ENCODE measurements at regions not wholly inside any gene's neighbourhood (a gene's known extent, or its start where the extent isn't known, plus 50 kb on each side); places are given as distances from the start of the nearest gene placed in this dataset.

- Histone ChIP-seq H3K9me3 (ENCODE audit: insufficient read depth, low read length, severe bottlenecking) (no peaks in the 10 kb centered on the region), H4K20me1 (ENCODE audit: insufficient read depth, low read length) (no peaks in the 10 kb centered on the region), H3K36me3 (ENCODE audit: insufficient read depth, low read length) (no peaks in the 10 kb centered on the region), H3K4me3 (ENCODE audit: low read depth in 1 of 2, low read length in 2 of 2) (no peak overlapping the region), H3K9ac (ENCODE audit: low read depth, low read length) (no peak overlapping the region), H3K27ac (ENCODE audit: low read length) (no peak overlapping the region), H3K79me2 (ENCODE audit: insufficient read depth, low read length) (no peaks in the 10 kb centered on the region), H3K27me3 (ENCODE audit: insufficient read depth, low read length, poor library complexity) (peaks cover 4% of the 10 kb centered on the region), H3K4me1 (ENCODE audit: insufficient read depth, low read length) (peaks cover 10% of the 10 kb centered on the region), H3K4me2 (ENCODE audit: insufficient read depth, low read length) (no peak overlapping the region), H2AFZ (ENCODE audit: low read depth, low read length) (no peak overlapping the region)
- no peak for TF ChIP-seq CTCF (IDR thresholded peaks at IDR 0.05; ENCODE audit: borderline replicate concordance, extremely low read depth, low read length, poor library complexity, severe bottlenecking)
- TF ChIP-seq EZH2 (IDR thresholded peaks at IDR 0.05; ENCODE audit: borderline replicate concordance, low read depth, low read length, severe bottlenecking) = no peak
- ATAC-seq (ENCODE audit: insufficient read depth, low read depth) (no peak), DNase-seq (no peak)
These were observed 113.2 kb downstream of the SPCS3 start for GRCh38 chr4:176432811-176433540.

GRCh38 chr4:176433983-176434382 is 114.2 kb downstream of the SPCS3 start:
- Histone ChIP-seq H3K9ac (ENCODE audit: low read depth, low read length) (no peak overlapping the region), H3K36me3 (ENCODE audit: insufficient read depth, low read length) (no peaks in the 10 kb centered on the region), H3K4me1 (ENCODE audit: insufficient read depth, low read length) (peaks cover 10% of the 10 kb centered on the region), H3K27ac (ENCODE audit: low read length) (no peak overlapping the region), H3K4me2 (ENCODE audit: insufficient read depth, low read length) (no peak overlapping the region), H3K9me3 (ENCODE audit: insufficient read depth, low read length, severe bottlenecking) (no peaks in the 10 kb centered on the region), H4K20me1 (ENCODE audit: insufficient read depth, low read length) (no peaks in the 10 kb centered on the region), H3K27me3 (ENCODE audit: insufficient read depth, low read length, poor library complexity) (peaks cover 4% of the 10 kb centered on the region), H2AFZ (ENCODE audit: low read depth, low read length) (no peak overlapping the region), H3K4me3 (ENCODE audit: low read depth in 1 of 2, low read length in 2 of 2) (no peak overlapping the region), H3K79me2 (ENCODE audit: insufficient read depth, low read length) (no peaks in the 10 kb centered on the region)
- no peak for DNase-seq
- TF ChIP-seq CTCF (IDR thresholded peaks at IDR 0.05; ENCODE audit: borderline replicate concordance, extremely low read depth, low read length, poor library complexity, severe bottlenecking) (no peak), EZH2 (IDR thresholded peaks at IDR 0.05; ENCODE audit: borderline replicate concordance, low read depth, low read length, severe bottlenecking) (no peak)
- ATAC-seq (ENCODE audit: insufficient read depth, low read depth) = no peak

GRCh38 chr4:176435901-176436292 is 116.1 kb downstream of the SPCS3 start:
- H3K27me3 ChIP-seq (ENCODE audit: insufficient read depth, low read length, poor library complexity) = peaks cover 8% of the 10 kb centered on the region
- DNase-seq (no peak), ATAC-seq (ENCODE audit: insufficient read depth, low read depth) (no peak)
- H3K79me2 ChIP-seq (ENCODE audit: insufficient read depth, low read length) = no peaks in the 10 kb centered on the region
- H3K4me2 ChIP-seq (ENCODE audit: insufficient read depth, low read length) = no peak overlapping the region
- H3K9me3 ChIP-seq (ENCODE audit: insufficient read depth, low read length, severe bottlenecking) = no peaks in the 10 kb centered on the region
- no peaks in the 10 kb centered on the region for H4K20me1 ChIP-seq (ENCODE audit: insufficient read depth, low read length)
- H3K4me3 ChIP-seq (ENCODE audit: low read depth in 1 of 2, low read length in 2 of 2) = no peak overlapping the region
- peaks cover 10% of the 10 kb centered on the region for H3K4me1 ChIP-seq (ENCODE audit: insufficient read depth, low read length)
- no peak overlapping the region for H2AFZ ChIP-seq (ENCODE audit: low read depth, low read length)
- H3K9ac ChIP-seq (ENCODE audit: low read depth, low read length) = no peak overlapping the region
- TF ChIP-seq EZH2 (IDR thresholded peaks at IDR 0.05; ENCODE audit: borderline replicate concordance, low read depth, low read length, severe bottlenecking) (no peak), CTCF (IDR thresholded peaks at IDR 0.05; ENCODE audit: borderline replicate concordance, extremely low read depth, low read length, poor library complexity, severe bottlenecking) (no peak)
- H3K27ac ChIP-seq (ENCODE audit: low read length) = no peak overlapping the region
- H3K36me3 ChIP-seq (ENCODE audit: insufficient read depth, low read length) = no peaks in the 10 kb centered on the region

Data from DND-41 (cell line).